HEK293 (cell line): ENCODE measurements at regions not wholly inside any gene's neighbourhood (a gene's known extent, or its start where the extent isn't known, plus 50 kb on each side); places are given as distances from the start of the nearest gene placed in this dataset.

Source experiments
- CTCF ChIA-PET: fragments of 350-600 bp; formaldehyde crosslinking; extraction: SDS; loops from one replicate; lab custom pipeline; 2021; ENCODE audit warnings: antibody characterized with exemption; lab: Yijun Ruan, JAX
- POLR2A ChIA-PET: fragments of 300-600 bp; formaldehyde crosslinking; extraction: SDS; loops from one replicate; lab custom pipeline; 2020; ENCODE audit warnings: antibody characterized with exemption, inconsistent platforms; lab: Yijun Ruan, JAX
- H3K27ac ChIP-seq: fragments of 200-500 bp; sonication (Bioruptor generic); 2 replicates; pipeline ENCODE4 v1.5.1; 2014; ENCODE audit warnings: low read depth, low read length, control low read depth, inconsistent platforms; ENCODE audit errors: extremely low read depth
- H3K36me3 ChIP-seq, 2 experiments: fragments of 200-500 bp in 1 of 2; sonication (Bioruptor generic) in 1 of 2; 1 replicate in 1 of 2; 2 replicates in 1 of 2; pipeline ENCODE4 v1.5.1; 2014 to 2017; ENCODE audit warnings: inconsistent platforms in 2 of 2, low read length in 2 of 2; ENCODE audit not compliant: control insufficient read depth in 2 of 2, insufficient read depth in 1 of 2
- H3K4me1 ChIP-seq: fragments of 200-500 bp; sonication (Bioruptor generic); 2 replicates; pipeline ENCODE4 v1.5.1; 2014; ENCODE audit warnings: mild to moderate bottlenecking, low read length, inconsistent platforms; ENCODE audit not compliant: control insufficient read depth, insufficient read depth
- H3K4me3 ChIP-seq: 2 replicates; pipeline ENCODE4 v1.5.1; 2011; ENCODE audit warnings: low read depth, mild to moderate bottlenecking, control low read depth, low read length, moderate library complexity
- H3K9me3 ChIP-seq: fragments of 200-500 bp; sonication (Bioruptor generic); 2 replicates; pipeline ENCODE4 v1.5.1; 2014; ENCODE audit warnings: low read depth, low read length, inconsistent platforms; ENCODE audit not compliant: control insufficient read depth, insufficient read depth
- BCL11A ChIP-seq: fragments of 450-650 bp; formaldehyde crosslinking; IDR thresholded peaks from 2 replicates; pipeline ENCODE4 v1.5.1; 2016; ENCODE audit warnings: low read depth, missing biosample characterization, missing genetic modification characterization
- HOXD13 ChIP-seq: sonication (generic); formaldehyde crosslinking; IDR thresholded peaks from 2 replicates; pipeline ENCODE4 v1.8.0; 2022; ENCODE audit warnings: missing genetic modification reagents, borderline replicate concordance
- ZBTB21 ChIP-seq: fragments of 450-650 bp; formaldehyde crosslinking; IDR thresholded peaks from 2 replicates; pipeline ENCODE4 v1.5.1; 2017; ENCODE audit warnings: missing biosample characterization, missing genetic modification characterization
- ZFP41 ChIP-seq: fragments of 450-650 bp; formaldehyde crosslinking; IDR thresholded peaks from 2 replicates; pipeline ENCODE4 v1.5.1; 2016; ENCODE audit warnings: missing biosample characterization, missing genetic modification characterization, borderline replicate concordance
- ZFP69B ChIP-seq: fragments of 450-650 bp; formaldehyde crosslinking; IDR thresholded peaks from 2 replicates; pipeline ENCODE4 v1.5.1; 2016; ENCODE audit warnings: missing biosample characterization, missing genetic modification characterization
- ZNF132 ChIP-seq: fragments of 450-650 bp; formaldehyde crosslinking; IDR thresholded peaks from 2 replicates; pipeline ENCODE4 v1.5.1; 2017; ENCODE audit warnings: missing biosample characterization, missing genetic modification characterization, borderline replicate concordance
- ZNF184 ChIP-seq: fragments of 450-650 bp; IDR thresholded peaks from 2 replicates; pipeline ENCODE4 v1.5.1; 2018; ENCODE audit warnings: missing biosample characterization, mild to moderate bottlenecking, missing genetic modification characterization
- ZNF19 ChIP-seq: fragments of 450-650 bp; formaldehyde crosslinking; IDR thresholded peaks from 2 replicates; pipeline ENCODE4; 2016; ENCODE audit warnings: missing biosample characterization, missing genetic modification characterization, low read depth
- ZNF350 ChIP-seq: fragments of 450-650 bp; formaldehyde crosslinking; IDR thresholded peaks from 2 replicates; pipeline ENCODE4 v1.5.0; 2017; ENCODE audit warnings: missing biosample characterization, mild to moderate bottlenecking, missing genetic modification characterization
- ZNF394 ChIP-seq: fragments of 450-650 bp; formaldehyde crosslinking; IDR thresholded peaks from 2 replicates; pipeline ENCODE4 v1.5.1; 2016; ENCODE audit warnings: missing biosample characterization, missing genetic modification characterization, mild to moderate bottlenecking, moderate library complexity, borderline replicate concordance
- ZNF423 ChIP-seq: fragments of 450-650 bp; formaldehyde crosslinking; IDR thresholded peaks from 2 replicates; pipeline ENCODE4 v1.5.1; 2016; ENCODE audit warnings: missing biosample characterization, missing genetic modification characterization
- ZNF426 ChIP-seq: fragments of 450-650 bp; formaldehyde crosslinking; IDR thresholded peaks from 2 replicates; pipeline ENCODE4 v1.5.1; 2017; ENCODE audit warnings: missing biosample characterization, missing genetic modification characterization, mild to moderate bottlenecking, inconsistent platforms, moderate library complexity
- ZNF501 ChIP-seq: fragments of 450-650 bp; formaldehyde crosslinking; IDR thresholded peaks from 2 replicates; pipeline ENCODE4 v1.5.1; 2016; ENCODE audit warnings: missing biosample characterization, missing genetic modification characterization
- ZNF548 ChIP-seq: fragments of 450-650 bp; formaldehyde crosslinking; IDR thresholded peaks from 2 replicates; pipeline ENCODE4 v1.5.1; 2016; ENCODE audit warnings: missing biosample characterization, missing genetic modification characterization
- ZNF600 ChIP-seq: fragments of 450-650 bp; formaldehyde crosslinking; IDR thresholded peaks from 2 replicates; pipeline ENCODE4 v1.5.1; 2016; ENCODE audit warnings: missing biosample characterization, missing genetic modification characterization
- ZNF610 ChIP-seq: fragments of 450-650 bp; formaldehyde crosslinking; IDR thresholded peaks from 2 replicates; pipeline ENCODE4 v1.5.1; 2016; ENCODE audit warnings: missing biosample characterization, missing genetic modification characterization, borderline replicate concordance
- ZNF623 ChIP-seq: fragments of 450-650 bp; formaldehyde crosslinking; IDR thresholded peaks from 2 replicates; pipeline ENCODE4 v1.5.1; 2016; ENCODE audit warnings: missing biosample characterization, missing genetic modification characterization
- ZNF624 ChIP-seq: fragments of 450-650 bp; formaldehyde crosslinking; IDR thresholded peaks from 2 replicates; pipeline ENCODE4 v1.5.1; 2017; ENCODE audit warnings: missing biosample characterization, missing genetic modification characterization
- ZNF660 ChIP-seq: fragments of 450-650 bp; IDR thresholded peaks from 2 replicates; pipeline ENCODE4 v1.5.1; 2018; ENCODE audit warnings: missing biosample characterization, mild to moderate bottlenecking, missing genetic modification characterization
- ZNF701 ChIP-seq: fragments of 450-650 bp; formaldehyde crosslinking; IDR thresholded peaks from 2 replicates; pipeline ENCODE4 v1.5.1; 2016; ENCODE audit warnings: missing biosample characterization, missing genetic modification characterization
- ZNF768 ChIP-seq: fragments of 450-650 bp; formaldehyde crosslinking; IDR thresholded peaks from 2 replicates; pipeline ENCODE4 v1.5.1; 2018; ENCODE audit warnings: missing biosample characterization, mild to moderate bottlenecking, missing genetic modification characterization
- ZNF792 ChIP-seq: fragments of 450-650 bp; formaldehyde crosslinking; IDR thresholded peaks from 2 replicates; pipeline ENCODE4 v1.5.1; 2016; ENCODE audit warnings: missing biosample characterization, missing genetic modification characterization
- ZNF837 ChIP-seq: fragments of 450-650 bp; formaldehyde crosslinking; IDR thresholded peaks from 2 replicates; pipeline ENCODE4 v1.5.1; 2016; ENCODE audit warnings: missing biosample characterization, missing genetic modification characterization
- TF ChIP-seq, protein P1 (sequence below): fragments of 450-650 bp; formaldehyde crosslinking; IDR thresholded peaks from 2 replicates; pipeline ENCODE4 v1.5.1; 2016; ENCODE audit warnings: missing biosample characterization, missing genetic modification characterization
- TF ChIP-seq, protein P2 (sequence below): fragments of 450-650 bp; formaldehyde crosslinking; IDR thresholded peaks from 2 replicates; pipeline ENCODE4 v1.5.1; 2016; ENCODE audit warnings: missing biosample characterization, missing genetic modification characterization

DNA sequence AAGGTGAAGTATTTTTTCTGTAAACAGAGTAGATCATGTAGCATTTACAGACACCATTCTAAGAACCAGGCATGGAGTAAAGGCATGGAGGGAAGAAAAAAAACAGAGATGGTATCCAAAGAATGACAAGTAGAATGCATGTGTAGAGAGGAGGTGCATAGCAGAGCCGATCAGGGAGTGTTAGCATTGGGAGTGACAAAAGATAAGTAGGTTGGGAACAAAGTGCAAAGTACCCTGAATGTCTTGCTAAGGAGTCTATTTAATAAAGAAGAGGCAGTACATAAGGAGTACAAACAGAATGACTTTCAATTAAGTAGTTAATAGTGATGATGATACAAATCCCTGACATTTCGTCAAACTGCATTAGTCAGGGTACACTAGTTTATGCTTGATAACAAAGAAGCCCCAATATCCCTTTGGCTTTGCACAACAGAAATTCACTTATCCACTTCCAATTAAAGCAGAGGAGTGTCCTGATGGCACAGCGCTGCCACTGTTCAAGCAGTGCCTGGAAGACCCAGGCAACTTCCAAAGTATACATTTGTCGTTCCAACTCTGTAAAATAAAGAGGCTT, 371.5 kb downstream of the TNS3 start:
- ChIA-PET CTCF (interaction anchor here (0.6 to 0.9 kb wide), 2 partner anchors 43 to 110 kb away, joined by 3 to 4 read pairs; no protein-coding TSS in a partner anchor), POLR2A (no interaction called here)
- TF ChIP-seq ZFP69B (tag by site-specific recombination) (no peak), HOXD13 (CRISPR knock-in tag) (no peak), ZNF600 (tag by site-specific recombination) (no peak), ZNF501 (tag by site-specific recombination) (no peak), ZNF426 (tag by site-specific recombination) (no peak), ZNF768 (tag by site-specific recombination) (no peak), ZNF394 (no peak), ZNF660 (tag by site-specific recombination) (no peak), ZNF623 (tag by site-specific recombination) (no peak), ZNF548 (tag by site-specific recombination) (no peak), ZNF423 (tag by site-specific recombination) (no peak), ZNF132 (no peak), ZFP41 (tag by site-specific recombination) (no peak), BCL11A (no peak), ZNF792 (no peak), ZNF837 (no peak), ZNF624 (tag by site-specific recombination) (no peak), ZNF19 (no peak)
- TF ChIP-seq, protein P1, sequence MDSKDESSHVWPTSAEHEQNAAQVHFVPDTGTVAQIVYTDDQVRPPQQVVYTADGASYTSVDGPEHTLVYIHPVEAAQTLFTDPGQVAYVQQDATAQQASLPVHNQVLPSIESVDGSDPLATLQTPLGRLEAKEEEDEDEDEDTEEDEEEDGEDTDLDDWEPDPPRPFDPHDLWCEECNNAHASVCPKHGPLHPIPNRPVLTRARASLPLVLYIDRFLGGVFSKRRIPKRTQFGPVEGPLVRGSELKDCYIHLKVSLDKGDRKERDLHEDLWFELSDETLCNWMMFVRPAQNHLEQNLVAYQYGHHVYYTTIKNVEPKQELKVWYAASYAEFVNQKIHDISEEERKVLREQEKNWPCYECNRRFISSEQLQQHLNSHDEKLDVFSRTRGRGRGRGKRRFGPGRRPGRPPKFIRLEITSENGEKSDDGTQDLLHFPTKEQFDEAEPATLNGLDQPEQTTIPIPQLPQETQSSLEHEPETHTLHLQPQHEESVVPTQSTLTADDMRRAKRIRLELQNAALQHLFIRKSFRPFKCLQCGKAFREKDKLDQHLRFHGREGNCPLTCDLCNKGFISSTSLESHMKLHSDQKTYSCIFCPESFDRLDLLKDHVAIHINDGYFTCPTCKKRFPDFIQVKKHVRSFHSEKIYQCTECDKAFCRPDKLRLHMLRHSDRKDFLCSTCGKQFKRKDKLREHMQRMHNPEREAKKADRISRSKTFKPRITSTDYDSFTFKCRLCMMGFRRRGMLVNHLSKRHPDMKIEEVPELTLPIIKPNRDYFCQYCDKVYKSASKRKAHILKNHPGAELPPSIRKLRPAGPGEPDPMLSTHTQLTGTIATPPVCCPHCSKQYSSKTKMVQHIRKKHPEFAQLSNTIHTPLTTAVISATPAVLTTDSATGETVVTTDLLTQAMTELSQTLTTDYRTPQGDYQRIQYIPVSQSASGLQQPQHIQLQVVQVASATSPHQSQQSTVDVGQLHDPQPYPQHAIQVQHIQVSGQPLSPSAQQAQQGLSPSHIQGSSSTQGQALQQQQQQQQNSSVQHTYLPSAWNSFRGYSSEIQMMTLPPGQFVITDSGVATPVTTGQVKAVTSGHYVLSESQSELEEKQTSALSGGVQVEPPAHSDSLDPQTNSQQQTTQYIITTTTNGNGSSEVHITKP (tag by site-specific recombination) = no peak
- TF ChIP-seq, protein P2, sequence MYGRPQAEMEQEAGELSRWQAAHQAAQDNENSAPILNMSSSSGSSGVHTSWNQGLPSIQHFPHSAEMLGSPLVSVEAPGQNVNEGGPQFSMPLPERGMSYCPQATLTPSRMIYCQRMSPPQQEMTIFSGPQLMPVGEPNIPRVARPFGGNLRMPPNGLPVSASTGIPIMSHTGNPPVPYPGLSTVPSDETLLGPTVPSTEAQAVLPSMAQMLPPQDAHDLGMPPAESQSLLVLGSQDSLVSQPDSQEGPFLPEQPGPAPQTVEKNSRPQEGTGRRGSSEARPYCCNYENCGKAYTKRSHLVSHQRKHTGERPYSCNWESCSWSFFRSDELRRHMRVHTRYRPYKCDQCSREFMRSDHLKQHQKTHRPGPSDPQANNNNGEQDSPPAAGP (tag by site-specific recombination) = no peak
- Histone ChIP-seq H3K4me1 (no peaks in the 10 kb centered on the region), H3K27ac (no peak overlapping the region), H3K4me3 (no peak overlapping the region), H3K9me3 (no peaks in the 10 kb centered on the region), H3K36me3 (no peaks in the 10 kb centered on the region)

DNA sequence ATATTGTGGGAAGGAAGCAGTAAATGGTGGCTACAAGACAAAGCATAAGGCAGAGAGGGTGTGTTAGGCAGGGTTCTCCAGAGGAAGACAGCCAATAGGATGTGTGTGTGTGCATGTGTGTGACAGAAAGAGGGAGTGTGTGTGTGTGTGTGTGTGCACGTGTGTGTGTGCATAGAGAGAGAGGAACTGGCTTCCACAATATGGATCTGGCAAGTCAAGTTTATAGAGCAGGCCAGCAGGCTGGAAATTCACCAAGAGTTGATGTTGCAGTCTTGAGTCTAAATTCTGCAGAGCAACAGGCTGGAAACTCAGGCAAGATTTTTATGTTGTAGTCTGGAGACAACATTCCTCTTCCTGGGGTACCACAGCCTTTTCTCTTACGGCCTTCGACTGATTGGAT, 374.0 kb downstream of the TNS3 start:
- Histone ChIP-seq H3K27ac (no peak overlapping the region), H3K9me3 (no peaks in the 10 kb centered on the region), H3K4me1 (no peaks in the 10 kb centered on the region), H3K4me3 (no peak overlapping the region), H3K36me3 (no peaks in the 10 kb centered on the region)
- TF ChIP-seq ZNF350 (tag by site-specific recombination) (no peak), ZNF610 (tag by site-specific recombination) (no peak), ZNF701 (tag by site-specific recombination) (no peak), ZBTB21 (tag by site-specific recombination) (no peak), ZNF184 (tag by site-specific recombination) (no peak)
- ChIA-PET CTCF (interaction anchor here (0.8 kb wide), 1 partner anchor 13 kb away, joined by 3 read pairs; no protein-coding TSS in a partner anchor), POLR2A (no interaction called here)
